ENCODE measurements at regions not wholly inside any gene's neighbourhood (a gene's known extent, or its start where the extent isn't known, plus 50 kb on each side); places are given as distances from the start of the nearest gene placed in this dataset.

DNA sequence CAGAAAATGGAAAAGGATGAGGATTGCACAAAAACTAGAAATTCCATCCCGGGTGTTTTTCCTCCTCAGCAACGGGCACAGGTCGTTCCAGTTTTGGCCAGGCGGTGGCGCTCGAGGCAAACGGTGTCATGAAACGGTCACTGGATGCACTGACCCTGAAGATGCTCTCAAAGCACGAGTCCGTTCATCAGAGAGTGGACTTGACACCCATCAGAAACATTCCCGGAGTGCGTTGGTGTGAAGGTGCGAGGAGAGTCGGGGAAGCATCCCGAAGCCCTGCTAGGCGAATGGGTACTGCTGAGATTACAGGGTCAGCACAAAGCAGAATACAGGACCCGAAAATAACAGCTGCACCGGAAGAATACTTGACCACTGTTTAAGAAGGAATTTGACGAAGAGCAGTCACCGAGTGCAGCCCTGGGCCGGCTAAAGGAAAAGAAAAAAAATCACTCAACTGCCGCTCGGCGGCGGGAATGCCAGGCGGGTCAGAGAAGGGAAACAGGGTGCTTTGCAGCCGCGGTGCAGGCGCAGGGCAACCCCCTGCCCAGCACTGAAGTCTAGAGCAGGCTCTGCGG is 71.7 kb upstream of the ETS2 start (continued):
- TF ChIP-seq, protein P1, sequence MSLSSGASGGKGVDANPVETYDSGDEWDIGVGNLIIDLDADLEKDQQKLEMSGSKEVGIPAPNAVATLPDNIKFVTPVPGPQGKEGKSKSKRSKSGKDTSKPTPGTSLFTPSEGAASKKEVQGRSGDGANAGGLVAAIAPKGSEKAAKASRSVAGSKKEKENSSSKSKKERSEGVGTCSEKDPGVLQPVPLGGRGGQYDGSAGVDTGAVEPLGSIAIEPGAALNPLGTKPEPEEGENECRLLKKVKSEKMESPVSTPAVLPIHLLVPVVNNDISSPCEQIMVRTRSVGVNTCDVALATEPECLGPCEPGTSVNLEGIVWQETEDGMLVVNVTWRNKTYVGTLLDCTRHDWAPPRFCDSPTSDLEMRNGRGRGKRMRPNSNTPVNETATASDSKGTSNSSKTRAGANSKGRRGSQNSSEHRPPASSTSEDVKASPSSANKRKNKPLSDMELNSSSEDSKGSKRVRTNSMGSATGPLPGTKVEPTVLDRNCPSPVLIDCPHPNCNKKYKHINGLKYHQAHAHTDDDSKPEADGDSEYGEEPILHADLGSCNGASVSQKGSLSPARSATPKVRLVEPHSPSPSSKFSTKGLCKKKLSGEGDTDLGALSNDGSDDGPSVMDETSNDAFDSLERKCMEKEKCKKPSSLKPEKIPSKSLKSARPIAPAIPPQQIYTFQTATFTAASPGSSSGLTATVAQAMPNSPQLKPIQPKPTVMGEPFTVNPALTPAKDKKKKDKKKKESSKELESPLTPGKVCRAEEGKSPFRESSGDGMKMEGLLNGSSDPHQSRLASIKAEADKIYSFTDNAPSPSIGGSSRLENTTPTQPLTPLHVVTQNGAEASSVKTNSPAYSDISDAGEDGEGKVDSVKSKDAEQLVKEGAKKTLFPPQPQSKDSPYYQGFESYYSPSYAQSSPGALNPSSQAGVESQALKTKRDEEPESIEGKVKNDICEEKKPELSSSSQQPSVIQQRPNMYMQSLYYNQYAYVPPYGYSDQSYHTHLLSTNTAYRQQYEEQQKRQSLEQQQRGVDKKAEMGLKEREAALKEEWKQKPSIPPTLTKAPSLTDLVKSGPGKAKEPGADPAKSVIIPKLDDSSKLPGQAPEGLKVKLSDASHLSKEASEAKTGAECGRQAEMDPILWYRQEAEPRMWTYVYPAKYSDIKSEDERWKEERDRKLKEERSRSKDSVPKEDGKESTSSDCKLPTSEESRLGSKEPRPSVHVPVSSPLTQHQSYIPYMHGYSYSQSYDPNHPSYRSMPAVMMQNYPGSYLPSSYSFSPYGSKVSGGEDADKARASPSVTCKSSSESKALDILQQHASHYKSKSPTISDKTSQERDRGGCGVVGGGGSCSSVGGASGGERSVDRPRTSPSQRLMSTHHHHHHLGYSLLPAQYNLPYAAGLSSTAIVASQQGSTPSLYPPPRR (CRISPR knock-in tag; IDR thresholded peaks at IDR 0.05; ENCODE audit: borderline replicate concordance), result peak; percentile 56; the same call in 1 of the 2 replicates
- TF ChIP-seq EEA1 (CRISPR knock-in tag; IDR thresholded peaks at IDR 0.05; ENCODE audit: borderline replicate concordance), result 0 out of 2 replicates have a peak, but pooled peaks have one; percentile 43
- TF ChIP-seq CHD2 (IDR thresholded peaks at IDR 0.05; ENCODE audit: low read depth, low read length), result no peak
- TF ChIP-seq JUND (CRISPR knock-in tag; IDR thresholded peaks at IDR 0.05), result no peak
- TF ChIP-seq ZNF256 (CRISPR knock-in tag; conservative IDR thresholded peaks at IDR 0.05), result no peak
- no peak for TF ChIP-seq BHLHE40 (IDR thresholded peaks at IDR 0.05; ENCODE audit: low read length)
- no peak for TF ChIP-seq NFYC (CRISPR knock-in tag; IDR thresholded peaks at IDR 0.05)
- TF ChIP-seq WIZ (CRISPR knock-in tag; IDR thresholded peaks at IDR 0.05), result no peak
- TF ChIP-seq ZNF441 (CRISPR knock-in tag; IDR thresholded peaks at IDR 0.05; ENCODE audit: borderline replicate concordance), result no peak
- no peak for TF ChIP-seq ZNF468 (CRISPR knock-in tag; IDR thresholded peaks at IDR 0.05)
- TF ChIP-seq FOXA3 (CRISPR knock-in tag; IDR thresholded peaks at IDR 0.05), result peak; percentile 10; the same call in 1 of the 2 replicates
- TF ChIP-seq, protein P2, sequence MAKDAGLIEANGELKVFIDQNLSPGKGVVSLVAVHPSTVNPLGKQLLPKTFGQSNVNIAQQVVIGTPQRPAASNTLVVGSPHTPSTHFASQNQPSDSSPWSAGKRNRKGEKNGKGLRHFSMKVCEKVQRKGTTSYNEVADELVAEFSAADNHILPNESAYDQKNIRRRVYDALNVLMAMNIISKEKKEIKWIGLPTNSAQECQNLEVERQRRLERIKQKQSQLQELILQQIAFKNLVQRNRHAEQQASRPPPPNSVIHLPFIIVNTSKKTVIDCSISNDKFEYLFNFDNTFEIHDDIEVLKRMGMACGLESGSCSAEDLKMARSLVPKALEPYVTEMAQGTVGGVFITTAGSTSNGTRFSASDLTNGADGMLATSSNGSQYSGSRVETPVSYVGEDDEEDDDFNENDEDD (CRISPR knock-in tag; IDR thresholded peaks at IDR 0.05; ENCODE audit: borderline replicate concordance), result peak; percentile 77; the same call in 1 of the 2 replicates
- TF ChIP-seq, protein P3, sequence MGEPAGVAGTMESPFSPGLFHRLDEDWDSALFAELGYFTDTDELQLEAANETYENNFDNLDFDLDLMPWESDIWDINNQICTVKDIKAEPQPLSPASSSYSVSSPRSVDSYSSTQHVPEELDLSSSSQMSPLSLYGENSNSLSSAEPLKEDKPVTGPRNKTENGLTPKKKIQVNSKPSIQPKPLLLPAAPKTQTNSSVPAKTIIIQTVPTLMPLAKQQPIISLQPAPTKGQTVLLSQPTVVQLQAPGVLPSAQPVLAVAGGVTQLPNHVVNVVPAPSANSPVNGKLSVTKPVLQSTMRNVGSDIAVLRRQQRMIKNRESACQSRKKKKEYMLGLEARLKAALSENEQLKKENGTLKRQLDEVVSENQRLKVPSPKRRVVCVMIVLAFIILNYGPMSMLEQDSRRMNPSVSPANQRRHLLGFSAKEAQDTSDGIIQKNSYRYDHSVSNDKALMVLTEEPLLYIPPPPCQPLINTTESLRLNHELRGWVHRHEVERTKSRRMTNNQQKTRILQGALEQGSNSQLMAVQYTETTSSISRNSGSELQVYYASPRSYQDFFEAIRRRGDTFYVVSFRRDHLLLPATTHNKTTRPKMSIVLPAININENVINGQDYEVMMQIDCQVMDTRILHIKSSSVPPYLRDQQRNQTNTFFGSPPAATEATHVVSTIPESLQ (CRISPR knock-in tag; conservative IDR thresholded peaks at IDR 0.05), result no peak
- TF ChIP-seq IKZF4 (CRISPR knock-in tag; IDR thresholded peaks at IDR 0.05; ENCODE audit: borderline replicate concordance, low read depth, not compliant biosample characterization), result no peak
